ENCODE measurements at regions not wholly inside any gene's neighbourhood (a gene's known extent, or its start where the extent isn't known, plus 50 kb on each side); places are given as distances from the start of the nearest gene placed in this dataset.

DNA sequence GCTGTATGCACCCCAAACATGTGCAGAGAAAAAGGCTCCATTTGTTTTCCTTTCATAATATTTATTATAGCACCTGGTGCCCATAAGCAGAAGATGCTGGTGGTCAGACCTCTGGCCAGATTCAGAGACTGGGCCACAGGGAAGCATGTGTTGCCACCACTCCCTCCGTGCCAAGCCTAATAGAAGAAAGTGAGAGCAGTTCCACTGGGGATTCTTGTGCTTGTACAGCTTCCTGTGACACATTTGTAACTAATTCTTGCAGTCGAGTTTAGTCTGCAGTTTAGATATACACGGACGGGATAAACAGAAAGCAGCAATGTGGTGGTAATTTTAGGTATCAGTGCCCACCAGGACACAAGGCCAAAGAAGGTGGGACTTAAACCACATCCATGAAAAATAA is 135.4 kb upstream of the PIEZO2 start:
- no peaks in the 10 kb centered on the region for H3K27me3 ChIP-seq (ENCODE audit: control insufficient read depth in 2 of 2, insufficient read depth in 2 of 2, low read length in 2 of 2)
- intact Hi-C loops (cut with micrococcal nuclease) = no loop called here
- BruUV-seq (replicated peaks) = no TSS peak
- H3K27ac ChIP-seq (ENCODE audit: extremely low read depth, low read depth, low read length) = no peak overlapping the region
- H3K9me3 ChIP-seq (replicated peaks; ENCODE audit: control insufficient read depth, insufficient read depth, low read depth, low read length) = no peaks in the 10 kb centered on the region
- H3K4me1 ChIP-seq (replicated peaks in 1 of 2; ENCODE audit: control insufficient read depth in 2 of 2, insufficient read depth in 2 of 2, low read length in 2 of 2) = no peaks in the 10 kb centered on the region
- WGBS (ENCODE audit: insufficient coverage, low coverage, missing lambda C conversion rate) = 2% methylated on average over 4 of the region's 4 CpGs
- DNase-seq (ENCODE audit: extremely low read depth in 1 of 4, low spot score in 3 of 4) (no peak), ATAC-seq (no peak), FAIRE-seq (no peak)
- no peaks in the 10 kb centered on the region for H3K9me1 ChIP-seq (ENCODE audit: control insufficient read depth, insufficient read depth, low read length)
- no peak for TF ChIP-seq NFXL1 (CRISPR knock-in tag; IDR thresholded peaks at IDR 0.05)
- TF ChIP-seq, protein P1, sequence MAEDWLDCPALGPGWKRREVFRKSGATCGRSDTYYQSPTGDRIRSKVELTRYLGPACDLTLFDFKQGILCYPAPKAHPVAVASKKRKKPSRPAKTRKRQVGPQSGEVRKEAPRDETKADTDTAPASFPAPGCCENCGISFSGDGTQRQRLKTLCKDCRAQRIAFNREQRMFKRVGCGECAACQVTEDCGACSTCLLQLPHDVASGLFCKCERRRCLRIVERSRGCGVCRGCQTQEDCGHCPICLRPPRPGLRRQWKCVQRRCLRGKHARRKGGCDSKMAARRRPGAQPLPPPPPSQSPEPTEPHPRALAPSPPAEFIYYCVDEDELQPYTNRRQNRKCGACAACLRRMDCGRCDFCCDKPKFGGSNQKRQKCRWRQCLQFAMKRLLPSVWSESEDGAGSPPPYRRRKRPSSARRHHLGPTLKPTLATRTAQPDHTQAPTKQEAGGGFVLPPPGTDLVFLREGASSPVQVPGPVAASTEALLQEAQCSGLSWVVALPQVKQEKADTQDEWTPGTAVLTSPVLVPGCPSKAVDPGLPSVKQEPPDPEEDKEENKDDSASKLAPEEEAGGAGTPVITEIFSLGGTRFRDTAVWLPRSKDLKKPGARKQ (CRISPR knock-in tag; IDR thresholded peaks at IDR 0.05) = no peak
- TF ChIP-seq ZNF121 (CRISPR knock-in tag; conservative IDR thresholded peaks at IDR 0.05) = no peak
- TF ChIP-seq, protein P2, sequence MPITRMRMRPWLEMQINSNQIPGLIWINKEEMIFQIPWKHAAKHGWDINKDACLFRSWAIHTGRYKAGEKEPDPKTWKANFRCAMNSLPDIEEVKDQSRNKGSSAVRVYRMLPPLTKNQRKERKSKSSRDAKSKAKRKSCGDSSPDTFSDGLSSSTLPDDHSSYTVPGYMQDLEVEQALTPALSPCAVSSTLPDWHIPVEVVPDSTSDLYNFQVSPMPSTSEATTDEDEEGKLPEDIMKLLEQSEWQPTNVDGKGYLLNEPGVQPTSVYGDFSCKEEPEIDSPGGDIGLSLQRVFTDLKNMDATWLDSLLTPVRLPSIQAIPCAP (CRISPR knock-in tag; IDR thresholded peaks at IDR 0.05; ENCODE audit: borderline replicate concordance) = no peak
- no peak for TF ChIP-seq XRCC3 (IDR thresholded peaks at IDR 0.05)
- TF ChIP-seq, protein P3, sequence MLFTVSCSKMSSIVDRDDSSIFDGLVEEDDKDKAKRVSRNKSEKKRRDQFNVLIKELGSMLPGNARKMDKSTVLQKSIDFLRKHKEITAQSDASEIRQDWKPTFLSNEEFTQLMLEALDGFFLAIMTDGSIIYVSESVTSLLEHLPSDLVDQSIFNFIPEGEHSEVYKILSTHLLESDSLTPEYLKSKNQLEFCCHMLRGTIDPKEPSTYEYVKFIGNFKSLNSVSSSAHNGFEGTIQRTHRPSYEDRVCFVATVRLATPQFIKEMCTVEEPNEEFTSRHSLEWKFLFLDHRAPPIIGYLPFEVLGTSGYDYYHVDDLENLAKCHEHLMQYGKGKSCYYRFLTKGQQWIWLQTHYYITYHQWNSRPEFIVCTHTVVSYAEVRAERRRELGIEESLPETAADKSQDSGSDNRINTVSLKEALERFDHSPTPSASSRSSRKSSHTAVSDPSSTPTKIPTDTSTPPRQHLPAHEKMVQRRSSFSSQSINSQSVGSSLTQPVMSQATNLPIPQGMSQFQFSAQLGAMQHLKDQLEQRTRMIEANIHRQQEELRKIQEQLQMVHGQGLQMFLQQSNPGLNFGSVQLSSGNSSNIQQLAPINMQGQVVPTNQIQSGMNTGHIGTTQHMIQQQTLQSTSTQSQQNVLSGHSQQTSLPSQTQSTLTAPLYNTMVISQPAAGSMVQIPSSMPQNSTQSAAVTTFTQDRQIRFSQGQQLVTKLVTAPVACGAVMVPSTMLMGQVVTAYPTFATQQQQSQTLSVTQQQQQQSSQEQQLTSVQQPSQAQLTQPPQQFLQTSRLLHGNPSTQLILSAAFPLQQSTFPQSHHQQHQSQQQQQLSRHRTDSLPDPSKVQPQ (CRISPR knock-in tag; IDR thresholded peaks at IDR 0.05; ENCODE audit: borderline replicate concordance) = no peak
- TF ChIP-seq ZNF695 (CRISPR knock-in tag; IDR thresholded peaks at IDR 0.05) = no peak
- TF ChIP-seq ZFX (CRISPR knock-in tag; IDR thresholded peaks at IDR 0.05) = no peak
- no peak overlapping the region for H3K4me3 ChIP-seq
- in situ Hi-C loops (cut with MboI) = no loop called here
- H3K9ac ChIP-seq (ENCODE audit: insufficient read depth in 1 of 2, low read depth in 2 of 2, low read length in 2 of 2) = no peak overlapping the region
- H3K36me3 ChIP-seq (ENCODE audit: control insufficient read depth, insufficient read depth, low read length) = no peaks in the 10 kb centered on the region
- no peak overlapping the region for H3K4me2 ChIP-seq (ENCODE audit: insufficient read depth, low read length)
- no peaks in the 10 kb centered on the region for H4K20me1 ChIP-seq (replicated peaks; ENCODE audit: control insufficient read depth, insufficient read depth, low read length)
- H2AFZ ChIP-seq (ENCODE audit: low read depth, low read length) = no peak overlapping the region
- no peaks in the 10 kb centered on the region for H3K79me2 ChIP-seq (ENCODE audit: control insufficient read depth, insufficient read depth, low read length)
- POLR2A ChIA-PET = no interaction called here
- CTCF ChIA-PET (ENCODE audit: low intra/inter-chr PET ratio) = no interaction called here

All from K562 (cell line).